Erythroblast (primary cell): ENCODE measurements at regions not wholly inside any gene's neighbourhood (a gene's known extent, or its start where the extent isn't known, plus 50 kb on each side); places are given as distances from the start of the nearest gene placed in this dataset.

ENCODE experiments used
- GATA1 ChIP-seq: IDR thresholded peaks from 2 replicates; pipeline ENCODE4 v1.6.1; 2011; ENCODE audit warnings: low read depth, mild to moderate bottlenecking, control low read depth, low read length, moderate library complexity
- POLR2A ChIP-seq: IDR thresholded peaks from 2 replicates; pipeline ENCODE4 v1.6.1; 2011; ENCODE audit warnings: mild to moderate bottlenecking, low read length

DNA sequence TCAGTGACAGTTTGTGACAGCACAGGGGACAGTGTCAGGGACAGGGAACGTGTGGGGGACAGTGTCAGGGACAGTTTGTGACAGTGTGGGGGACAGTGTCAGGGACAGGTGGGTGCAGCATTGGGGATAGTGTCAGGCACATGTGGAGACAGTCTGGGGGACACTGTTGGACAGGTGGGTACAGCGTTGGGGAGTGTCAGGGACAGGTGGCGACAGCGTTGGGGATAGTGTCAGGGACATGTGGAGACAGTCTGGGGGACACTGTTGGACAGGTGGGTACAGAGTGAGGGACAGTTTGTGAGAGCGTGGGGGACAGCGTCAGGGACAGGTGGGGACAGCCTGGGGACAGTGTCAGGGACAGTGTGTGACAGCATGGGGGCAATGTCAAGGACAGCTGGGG is 140.0 kb downstream of the TMEM121 start:
- TF ChIP-seq POLR2A, result no peak
- TF ChIP-seq GATA1, result no peak
